GM10266 (cell line): ENCODE measurements at regions not wholly inside any gene's neighbourhood (a gene's known extent, or its start where the extent isn't known, plus 50 kb on each side); places are given as distances from the start of the nearest gene placed in this dataset.

Experiments
- DNase-seq: peaks from one replicate; pipeline ENCODE4 v3.0.0; 2012; ENCODE audit errors: extremely low spot score
- TF ChIP-seq, protein P1 (sequence below): IDR thresholded peaks from 2 replicates; pipeline ENCODE4 v1.5.1; 2012; ENCODE audit warnings: mild to moderate bottlenecking, low read depth; ENCODE audit not compliant: control insufficient read depth, insufficient read depth; ENCODE audit errors: missing control alignments

DNA sequence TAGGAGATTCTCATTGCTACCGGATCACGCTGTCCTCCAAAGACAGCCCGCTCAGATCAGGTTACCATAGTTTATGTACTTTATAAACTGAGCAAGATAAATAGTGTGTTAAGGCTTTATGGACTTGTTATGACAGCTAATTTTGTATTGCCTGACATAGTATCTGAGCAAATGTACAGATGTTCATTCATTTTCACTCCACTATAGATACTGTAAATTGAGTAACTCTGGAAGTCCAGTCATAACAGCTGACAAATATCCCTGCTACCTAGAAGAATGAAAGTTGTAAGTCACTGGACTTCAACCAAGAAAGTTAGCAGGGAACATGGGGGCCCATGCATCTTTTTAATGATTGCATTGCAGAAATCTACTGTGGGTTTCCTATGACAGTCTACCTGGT lies 292.4 kb upstream of the ADAMTS16 start:
- no peak for DNase-seq
- TF ChIP-seq, protein P1, sequence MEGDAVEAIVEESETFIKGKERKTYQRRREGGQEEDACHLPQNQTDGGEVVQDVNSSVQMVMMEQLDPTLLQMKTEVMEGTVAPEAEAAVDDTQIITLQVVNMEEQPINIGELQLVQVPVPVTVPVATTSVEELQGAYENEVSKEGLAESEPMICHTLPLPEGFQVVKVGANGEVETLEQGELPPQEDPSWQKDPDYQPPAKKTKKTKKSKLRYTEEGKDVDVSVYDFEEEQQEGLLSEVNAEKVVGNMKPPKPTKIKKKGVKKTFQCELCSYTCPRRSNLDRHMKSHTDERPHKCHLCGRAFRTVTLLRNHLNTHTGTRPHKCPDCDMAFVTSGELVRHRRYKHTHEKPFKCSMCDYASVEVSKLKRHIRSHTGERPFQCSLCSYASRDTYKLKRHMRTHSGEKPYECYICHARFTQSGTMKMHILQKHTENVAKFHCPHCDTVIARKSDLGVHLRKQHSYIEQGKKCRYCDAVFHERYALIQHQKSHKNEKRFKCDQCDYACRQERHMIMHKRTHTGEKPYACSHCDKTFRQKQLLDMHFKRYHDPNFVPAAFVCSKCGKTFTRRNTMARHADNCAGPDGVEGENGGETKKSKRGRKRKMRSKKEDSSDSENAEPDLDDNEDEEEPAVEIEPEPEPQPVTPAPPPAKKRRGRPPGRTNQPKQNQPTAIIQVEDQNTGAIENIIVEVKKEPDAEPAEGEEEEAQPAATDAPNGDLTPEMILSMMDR: no peak

DNA sequence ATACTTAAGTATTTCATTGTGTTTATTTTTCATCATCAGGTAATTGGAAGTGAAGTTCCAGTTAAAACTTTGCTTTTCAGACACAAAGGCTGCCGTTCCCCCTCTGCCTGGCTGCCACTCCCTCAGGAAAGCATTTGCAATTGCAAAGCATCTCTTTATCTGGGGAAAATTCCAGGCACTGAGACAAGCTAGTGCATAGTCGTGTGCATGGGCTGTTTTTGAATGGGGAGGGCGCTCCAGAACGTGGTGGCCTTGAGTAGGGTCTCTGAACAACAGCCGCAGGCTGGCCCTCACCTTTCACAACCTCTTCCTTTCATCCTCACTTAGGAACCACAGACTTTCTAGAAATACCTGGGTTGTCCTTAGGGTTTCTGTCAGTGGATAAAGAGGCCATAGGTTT lies 285.1 kb upstream of the ADAMTS16 start:
- TF ChIP-seq, protein P1: no peak
- no peak for DNase-seq

DNA sequence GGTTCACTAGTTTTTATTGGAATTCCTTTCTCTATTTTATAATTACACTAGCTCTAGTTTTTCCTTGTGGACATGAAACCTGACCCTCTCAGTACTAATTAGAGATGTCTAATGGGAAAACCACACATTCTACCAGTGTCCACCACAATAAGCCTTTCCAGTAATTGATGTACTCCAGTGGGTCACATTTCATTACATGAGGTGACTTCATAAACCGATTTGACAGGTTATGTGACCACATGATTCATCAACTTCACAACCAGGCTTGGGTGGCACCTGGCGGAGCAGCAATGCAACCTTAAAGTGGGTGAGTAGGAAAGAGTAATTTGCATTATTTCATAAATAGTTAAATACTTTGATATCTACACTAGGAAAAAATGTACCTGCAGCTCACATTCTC lies 284.2 kb upstream of the ADAMTS16 start:
- no peak for DNase-seq
- TF ChIP-seq, protein P1: no peak

DNA sequence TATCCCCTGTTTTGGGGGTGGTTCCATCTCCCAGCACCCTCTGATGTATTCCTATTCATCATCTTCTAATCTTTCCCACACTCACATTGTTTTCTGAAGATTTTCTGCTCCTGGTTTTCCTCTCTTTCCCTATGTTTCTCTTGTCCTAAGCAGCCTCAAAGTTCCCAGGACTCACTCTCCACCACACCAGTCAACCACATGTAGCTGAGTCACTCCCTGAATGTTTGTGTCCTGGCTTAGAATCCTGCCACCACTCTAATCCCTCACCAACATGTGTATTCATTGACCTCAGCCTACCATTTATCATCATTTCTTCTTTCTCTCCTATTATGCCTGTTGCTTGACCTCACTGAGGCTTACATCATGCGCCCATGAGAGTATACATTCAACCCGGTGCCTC lies 282.4 kb upstream of the ADAMTS16 start:
- TF ChIP-seq, protein P1: no peak
- no peak for DNase-seq

DNA sequence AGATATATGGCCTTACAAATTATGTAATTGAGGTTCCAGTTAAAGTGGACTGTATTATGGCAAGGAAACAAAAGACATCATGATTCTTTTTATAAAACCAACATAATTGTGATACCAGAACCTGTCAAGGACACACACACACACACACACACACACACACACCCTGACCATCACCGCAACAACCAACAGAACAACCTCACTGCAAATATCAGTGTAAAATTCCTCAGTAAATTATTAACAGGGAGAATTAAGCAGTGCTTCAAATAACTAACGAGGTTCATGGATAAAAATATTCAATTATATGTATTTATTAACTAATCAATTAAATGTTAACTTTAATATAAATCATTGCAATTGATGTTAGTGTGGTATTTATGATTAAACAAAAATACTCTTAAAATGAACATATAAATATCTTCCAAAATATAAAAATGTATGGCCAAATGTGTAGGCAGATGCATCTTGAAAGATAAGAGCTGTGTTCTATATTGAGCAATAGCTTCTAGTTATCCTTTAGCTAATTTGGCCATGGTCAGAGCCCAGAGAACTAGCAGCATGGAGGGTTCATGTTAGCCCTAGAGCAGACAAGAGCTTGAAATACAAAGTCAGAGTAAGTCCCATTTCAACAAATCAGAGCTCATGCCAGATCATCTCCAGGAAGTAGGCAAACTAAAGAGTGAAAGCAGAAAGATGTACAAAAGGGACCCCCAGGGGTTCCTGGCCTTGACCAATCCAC lies 280.5 kb upstream of the ADAMTS16 start:
- TF ChIP-seq, protein P1: no peak
- no peak for DNase-seq

DNA sequence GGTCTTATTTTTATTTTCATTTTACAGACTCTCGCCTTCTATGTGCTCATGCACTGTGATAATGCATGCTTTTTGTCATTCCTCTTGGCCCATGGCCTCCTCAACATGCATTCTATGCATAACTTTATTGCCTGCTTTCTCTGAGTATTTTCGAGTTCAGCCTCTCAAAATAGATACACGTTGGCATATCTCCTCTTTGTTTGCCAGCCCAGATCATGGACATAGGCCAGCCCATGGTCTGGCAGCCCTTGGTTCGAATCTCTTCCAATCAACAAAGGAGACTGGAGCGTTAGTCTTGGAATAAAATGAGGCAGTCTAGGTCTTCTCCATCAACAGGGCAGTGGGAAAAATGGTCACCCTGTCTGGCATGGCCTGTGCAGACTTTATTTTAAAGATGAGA lies 279.5 kb upstream of the ADAMTS16 start:
- TF ChIP-seq, protein P1: no peak
- no peak for DNase-seq

DNA sequence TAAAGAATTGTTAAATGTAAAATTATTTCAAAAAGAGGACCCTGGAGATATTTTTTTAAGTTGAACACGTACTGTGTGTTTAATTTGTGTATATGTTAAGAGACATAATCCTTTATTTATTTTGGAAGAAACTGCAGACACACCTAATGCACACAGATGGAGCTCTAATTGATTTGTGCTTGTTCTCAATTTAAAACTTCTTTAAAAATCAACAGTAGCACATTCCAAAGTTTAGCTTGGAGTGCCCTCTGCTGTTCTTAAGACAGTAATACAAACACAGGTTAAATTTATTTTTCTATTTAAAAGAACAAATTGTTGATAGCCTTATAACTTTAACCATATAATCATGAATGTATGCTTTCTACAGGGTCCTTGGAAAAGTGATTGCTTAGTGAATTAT lies 277.6 kb upstream of the ADAMTS16 start:
- TF ChIP-seq, protein P1: peak; percentile 58
- peak; percentile 37 for DNase-seq
